ENCODE measurements at regions not wholly inside any gene's neighbourhood (a gene's known extent, or its start where the extent isn't known, plus 50 kb on each side); places are given as distances from the start of the nearest gene placed in this dataset.
"Not testable (repeated sequence)": the region's sequence is repeated elsewhere in the genome, so short reads cannot be mapped to it uniquely, and the experiment has no call there.

DNA sequence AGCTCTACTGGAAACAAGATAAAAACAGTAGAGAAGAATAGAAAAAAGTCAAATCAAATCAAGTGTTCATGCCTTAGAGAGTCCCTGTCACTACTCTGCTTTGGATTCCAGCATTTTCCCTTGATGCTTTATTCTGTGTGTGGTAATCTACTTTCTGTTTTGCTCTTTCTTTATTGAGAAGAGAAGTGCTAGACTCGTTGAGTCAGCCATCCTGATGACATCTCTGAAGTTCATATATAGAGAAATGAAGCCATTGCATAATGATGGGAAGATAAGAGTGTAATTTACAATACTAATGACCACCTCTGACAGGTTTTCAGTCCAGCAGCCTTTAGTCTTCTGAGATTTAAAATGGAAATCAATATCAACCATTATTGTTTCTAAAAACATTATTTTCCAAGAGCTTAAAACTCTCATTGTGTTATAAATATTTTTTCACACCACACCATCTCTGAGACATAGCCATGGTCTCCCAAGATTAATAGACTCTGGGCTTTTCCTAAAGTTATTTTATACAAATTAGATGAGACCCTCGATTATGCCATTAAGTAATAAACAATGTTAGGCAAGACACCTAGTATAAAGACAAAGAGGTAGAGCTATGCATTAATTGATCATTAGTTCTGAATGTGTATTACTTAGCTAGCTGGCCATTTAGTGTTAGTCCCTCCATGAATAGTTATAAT lies 679.0 kb upstream of the ACVR2A start:
- no peak for DNase-seq (ENCODE audit: extremely low read depth, low read depth, low spot score)

GRCh38 chr2:147164563-147164962 lies 680.3 kb upstream of the ACVR2A start:
- DNase-seq (ENCODE audit: extremely low read depth, low read depth, low spot score): no peak

DNA sequence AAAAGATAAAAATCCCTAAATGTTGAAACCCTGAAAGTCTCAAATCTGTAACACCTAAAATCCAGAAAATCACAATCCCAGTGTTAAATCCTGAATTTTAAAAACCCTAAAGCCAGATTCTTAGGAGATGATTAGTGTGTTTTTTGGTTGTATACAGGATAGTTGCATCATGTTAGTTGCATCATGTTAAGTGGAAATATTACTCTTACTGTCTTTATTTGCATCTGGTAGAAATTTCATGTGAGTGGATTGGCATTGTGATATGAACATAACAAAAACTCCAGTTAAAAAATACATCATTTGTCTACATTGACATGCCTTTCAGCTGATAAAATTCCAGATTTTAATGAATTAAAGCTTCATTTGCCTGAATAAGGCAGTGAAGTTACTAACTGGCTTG lies 683.1 kb upstream of the ACVR2A start:
- DNase-seq (ENCODE audit: extremely low read depth, low read depth, low spot score): no peak

GRCh38 chr2:147156970-147157369 lies 687.9 kb upstream of the ACVR2A start:
- no peak for DNase-seq (ENCODE audit: extremely low read depth, low read depth, low spot score)

DNA sequence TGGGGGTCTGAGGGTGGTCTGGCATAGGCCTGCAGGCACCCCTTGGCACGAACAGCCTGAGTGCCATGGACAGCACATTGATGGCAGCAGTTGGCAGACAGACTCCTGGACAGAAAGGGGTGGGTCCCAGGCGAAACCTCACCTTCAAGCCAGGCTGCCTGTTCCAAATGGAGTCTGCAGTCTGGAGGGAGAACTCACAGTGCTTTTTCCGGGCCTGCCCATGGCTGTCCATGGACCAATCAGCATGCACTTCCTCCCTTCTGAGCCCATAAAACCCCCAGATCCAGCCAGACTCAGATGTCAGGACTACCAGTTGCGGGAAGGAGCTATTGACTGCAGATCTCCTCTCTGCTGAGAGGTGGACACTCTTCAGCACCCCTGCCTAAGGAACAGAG lies 694.6 kb upstream of the ACVR2A start:
- DNase-seq (ENCODE audit: extremely low read depth, low read depth, low spot score): no peak

DNA sequence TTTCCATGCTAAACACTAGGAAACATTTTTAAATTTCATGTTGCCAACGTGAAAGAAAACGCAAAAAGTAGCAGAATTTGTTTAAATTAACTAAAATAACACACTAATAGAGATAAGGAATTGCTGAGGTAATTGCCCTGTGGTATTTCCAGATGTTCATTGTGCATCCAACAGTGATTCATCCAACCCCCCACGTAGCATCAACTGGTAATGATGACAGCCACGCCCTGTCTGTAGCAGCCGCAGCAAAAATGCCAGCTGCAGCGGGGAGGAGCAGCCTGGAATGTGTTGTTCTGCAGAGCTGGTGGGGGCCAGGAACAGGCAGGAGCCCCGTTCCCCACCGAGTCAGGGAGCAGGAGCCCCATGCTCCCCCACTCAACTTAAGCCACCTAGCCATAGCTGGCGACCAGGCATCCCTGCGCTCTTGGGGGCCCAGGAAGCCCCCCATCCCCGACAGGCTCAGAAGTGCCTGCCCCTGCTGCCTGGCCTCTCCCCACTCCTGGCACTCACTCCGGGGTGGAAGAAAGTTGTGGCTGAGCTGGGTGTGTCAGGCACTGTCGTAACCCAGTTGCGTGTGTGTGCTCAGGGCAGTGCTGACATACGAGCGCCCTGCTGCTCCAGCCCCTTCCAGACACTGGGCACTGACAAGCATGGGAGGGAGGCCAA lies 695.1 kb upstream of the ACVR2A start:
- DNase-seq (ENCODE audit: extremely low read depth, low read depth, low spot score): no peak

DNA sequence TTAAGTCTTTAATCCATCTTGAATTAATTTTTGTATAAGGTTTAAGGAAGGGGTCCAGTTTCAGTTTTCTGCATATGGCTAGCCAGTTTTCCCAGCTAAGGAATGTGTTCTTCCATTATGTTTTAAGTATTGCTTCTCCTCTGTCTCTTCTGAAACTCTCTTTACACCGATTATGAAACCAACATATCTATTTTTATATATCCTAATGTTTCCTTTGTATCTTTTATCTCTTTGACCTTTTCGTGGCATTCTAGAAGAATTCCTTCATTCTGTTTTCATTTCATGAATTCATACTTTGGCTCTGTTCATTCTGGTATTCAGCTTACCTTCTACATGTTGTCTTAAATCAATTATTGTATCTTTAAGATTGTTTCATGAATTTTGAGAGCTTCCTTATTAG lies 697.0 kb upstream of the ACVR2A start:
- DNase-seq (ENCODE audit: extremely low read depth, low read depth, low spot score): no peak

DNA sequence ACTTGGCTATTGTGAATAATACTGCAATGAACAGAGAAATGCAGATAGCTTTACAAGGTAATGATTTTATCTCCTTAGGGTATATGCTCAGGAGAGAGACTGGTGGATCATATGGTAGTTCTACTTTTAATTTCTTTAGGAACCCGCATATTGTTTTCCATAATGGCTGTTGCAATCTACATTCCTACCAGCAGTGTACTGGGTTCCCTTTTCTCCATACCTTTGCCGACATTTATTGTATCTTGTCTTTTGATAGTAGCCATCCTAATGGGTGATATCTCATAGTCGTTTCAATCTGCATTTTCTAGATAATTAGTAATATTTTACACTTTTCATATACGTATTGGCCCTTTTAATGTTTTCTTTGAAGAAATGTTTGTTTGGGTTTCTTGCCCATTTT lies 702.9 kb upstream of the ACVR2A start:
- DNase-seq (ENCODE audit: extremely low read depth, low read depth, low spot score): no peak

DNA sequence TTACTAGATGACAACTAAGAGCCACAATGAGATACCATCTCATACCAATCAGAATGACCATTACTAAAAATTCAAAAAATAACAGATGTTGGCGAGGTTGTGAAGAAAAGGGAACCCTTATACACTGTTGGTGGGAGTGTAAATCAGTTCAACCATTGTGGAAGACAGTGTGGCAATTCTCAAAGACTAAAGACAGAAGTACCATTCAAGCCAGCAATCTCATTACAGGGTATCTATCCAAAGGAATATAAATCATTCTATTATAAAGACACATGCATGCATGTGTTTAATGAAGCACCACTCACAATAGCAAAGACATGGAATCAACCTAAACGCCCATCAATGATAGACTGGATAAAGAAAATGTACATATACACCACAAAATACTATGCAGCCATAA lies 705.1 kb upstream of the ACVR2A start:
- DNase-seq (ENCODE audit: extremely low read depth, low read depth, low spot score): not testable (repeated sequence)

- no peak for DNase-seq (ENCODE audit: extremely low read depth, low read depth, low spot score)
Observed at GRCh38 chr2:147137711-147138110, 707.1 kb upstream of the ACVR2A start.

DNA sequence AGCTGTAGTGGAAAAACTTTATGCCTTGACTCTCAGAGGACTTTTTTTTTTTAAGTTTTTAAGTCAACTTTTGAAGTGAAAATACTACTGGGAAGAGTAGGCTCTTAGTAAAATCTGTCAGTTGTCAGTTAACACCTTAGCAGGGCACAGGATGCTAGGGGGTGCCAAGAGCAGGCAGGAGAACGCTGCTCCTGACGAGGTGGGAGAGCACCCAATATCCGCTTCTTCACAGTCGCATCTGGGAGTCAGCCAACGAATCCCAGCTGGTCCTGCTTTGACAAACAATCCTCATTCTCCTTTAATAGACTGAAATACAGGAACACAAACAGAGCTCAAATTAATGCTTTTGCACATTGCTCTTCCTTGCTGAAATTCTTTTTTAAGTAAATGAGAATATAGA lies 709.5 kb upstream of the ACVR2A start:
- no peak for DNase-seq (ENCODE audit: extremely low read depth, low read depth, low spot score)

- DNase-seq (ENCODE audit: extremely low read depth, low read depth, low spot score): no peak
Observed at GRCh38 chr2:147133286-147133908, 711.4 kb upstream of the ACVR2A start.

- DNase-seq (ENCODE audit: extremely low read depth, low read depth, low spot score): no peak
Observed at GRCh38 chr2:147125145-147125544, 719.7 kb upstream of the ACVR2A start.

DNA sequence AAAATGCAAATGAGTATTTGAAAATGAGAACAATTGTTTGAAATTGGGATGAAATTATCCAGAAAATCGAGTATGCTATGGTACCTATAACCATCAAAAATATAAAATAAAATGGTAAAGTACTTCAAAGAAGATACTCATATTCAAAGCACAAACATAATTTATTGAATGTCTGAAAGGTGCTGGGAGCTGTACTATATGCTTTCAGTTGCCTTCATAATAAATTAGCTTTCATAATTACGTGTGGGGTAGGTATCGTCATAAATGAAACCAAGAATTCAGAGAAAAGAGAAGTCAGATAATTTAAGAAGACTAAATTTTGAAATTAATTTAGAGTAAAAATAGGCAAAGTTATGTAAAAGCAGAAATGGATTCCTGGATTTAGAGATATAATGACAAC lies 721.9 kb upstream of the ACVR2A start:
- no peak for DNase-seq (ENCODE audit: extremely low read depth, low read depth, low spot score)

DNA sequence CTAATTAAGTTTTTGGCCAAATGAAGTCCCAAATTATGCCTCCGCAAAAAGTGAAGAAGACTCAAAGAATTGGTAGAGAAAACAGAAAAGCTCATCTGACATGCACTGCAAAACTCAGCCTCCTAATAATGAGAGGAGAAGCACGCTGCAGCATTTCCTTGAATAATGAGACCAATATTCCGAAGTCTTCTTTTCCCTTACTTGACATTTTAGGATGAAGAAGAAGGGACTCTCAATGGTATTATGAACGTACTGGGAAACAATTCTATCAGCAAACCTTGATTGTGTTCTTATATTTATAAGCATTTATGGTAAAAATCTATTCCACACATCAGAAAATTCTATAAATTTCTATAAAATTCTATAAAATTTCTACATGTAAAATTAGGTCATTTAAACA lies 733.9 kb upstream of the ACVR2A start:
- DNase-seq (ENCODE audit: extremely low read depth, low read depth, low spot score): no peak

DNA sequence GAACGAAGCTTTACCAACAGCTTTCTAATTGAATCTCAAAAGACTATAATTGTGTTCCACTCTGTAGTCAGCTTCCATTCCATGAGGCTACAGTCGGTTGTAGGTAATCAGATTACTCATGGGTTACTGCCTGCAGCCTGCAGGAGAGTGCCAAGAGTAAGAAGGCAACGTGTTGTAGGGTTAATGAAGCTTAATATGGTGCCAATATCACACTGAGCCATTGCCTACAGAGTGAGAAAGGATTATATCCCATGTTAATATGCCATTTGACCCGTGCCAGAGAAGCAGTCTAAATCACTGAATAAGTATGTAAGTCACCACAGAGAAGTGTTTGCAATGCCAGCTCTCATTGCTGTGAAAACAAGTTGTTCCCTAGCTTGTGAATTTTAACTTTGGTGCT lies 734.5 kb upstream of the ACVR2A start:
- DNase-seq (ENCODE audit: extremely low read depth, low read depth, low spot score): no peak

- DNase-seq (ENCODE audit: extremely low read depth, low read depth, low spot score): no peak
Observed at GRCh38 chr2:147109291-147109690, 735.5 kb upstream of the ACVR2A start.

DNA sequence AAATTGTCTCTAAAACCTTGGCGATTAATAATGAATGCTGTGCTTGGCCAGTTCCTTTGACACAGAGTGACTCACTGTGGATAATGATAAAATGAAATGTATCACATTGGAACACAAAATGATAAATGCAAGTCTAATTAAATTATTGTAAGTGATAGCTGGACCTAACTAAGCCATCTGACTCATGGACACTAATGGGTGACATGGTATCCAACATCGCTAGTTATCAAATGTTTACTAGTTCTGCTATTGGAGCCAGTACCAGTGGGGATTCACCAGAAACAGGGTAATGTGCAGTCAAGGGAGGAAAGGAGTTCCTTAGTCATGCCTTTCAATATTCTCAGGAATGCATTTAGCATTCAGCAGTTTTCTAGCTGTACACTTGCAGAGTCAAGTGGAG lies 736.3 kb upstream of the ACVR2A start:
- no peak for DNase-seq (ENCODE audit: extremely low read depth, low read depth, low spot score)

- no peak for DNase-seq (ENCODE audit: extremely low read depth, low read depth, low spot score)
Observed at GRCh38 chr2:147101941-147102790, 742.7 kb upstream of the ACVR2A start.

DNA sequence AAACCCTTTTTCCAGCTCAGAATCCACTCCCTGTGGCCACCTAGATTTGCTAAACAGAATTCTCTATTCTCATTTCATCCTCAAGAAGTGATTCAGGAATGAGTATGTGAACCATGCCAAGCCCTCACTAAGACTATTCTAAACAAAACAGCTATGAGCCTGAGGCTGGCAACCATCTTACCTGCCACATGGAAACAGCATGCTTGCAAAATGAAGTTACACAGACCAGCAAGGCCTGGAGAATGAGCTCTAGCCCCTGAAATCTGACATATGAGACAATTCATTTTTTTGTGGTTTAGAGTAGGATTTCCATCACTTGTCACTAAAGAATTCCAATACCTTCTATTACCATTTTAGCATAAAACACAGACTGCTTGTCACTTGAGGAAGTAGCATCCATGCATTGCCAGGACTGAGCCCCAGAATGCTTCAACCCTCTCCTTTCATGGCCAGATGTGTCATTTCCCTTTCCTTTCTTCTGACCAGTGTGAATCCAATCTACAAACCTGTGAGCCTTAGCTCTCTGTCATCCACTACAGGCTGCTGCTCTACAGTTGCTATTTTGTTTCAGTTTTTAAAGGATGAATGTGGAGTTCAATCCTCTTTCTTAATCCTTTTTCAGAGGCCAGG lies 744.3 kb upstream of the ACVR2A start:
- no peak for DNase-seq (ENCODE audit: extremely low read depth, low read depth, low spot score)

DNA sequence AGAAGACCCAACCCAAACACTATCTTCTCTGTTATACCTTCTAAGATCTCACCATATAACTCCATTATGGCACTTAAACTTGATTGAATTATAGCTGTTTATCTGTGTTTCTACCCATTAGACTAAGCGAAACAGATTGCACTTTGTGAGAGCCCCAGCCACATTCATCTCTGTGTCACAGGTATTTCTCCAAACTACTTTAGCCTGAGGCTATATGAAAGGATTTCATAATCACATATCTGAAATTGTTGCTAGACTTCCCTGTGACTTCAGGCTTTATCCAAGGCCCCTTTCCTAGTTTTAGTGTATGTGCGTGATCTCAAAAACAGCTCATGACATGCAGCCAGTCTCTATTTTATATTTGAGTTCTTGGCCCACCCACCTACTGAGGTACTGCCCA lies 745.0 kb upstream of the ACVR2A start:
- DNase-seq (ENCODE audit: extremely low read depth, low read depth, low spot score): no peak

Data from glomerular endothelial cell (primary cell).